Pancreas (tissue), 10 donors: ENCODE measurements at regions not wholly inside any gene's neighbourhood (a gene's known extent, or its start where the extent isn't known, plus 50 kb on each side); places are given as distances from the start of the nearest gene placed in this dataset.

Experiments
- ATAC-seq, 4 donors: fragments of 200-7000 bp; cut with Tn5 transposase; one replicate each; pipeline versions ENCODE4 v1.8.0 to v1.9.1; 2020; ENCODE audit warnings: mild to moderate bottlenecking in 4 of 4, moderate library complexity in 4 of 4
- DNase-seq, 6 donors: peaks; one replicate each; pipeline ENCODE4 v3.0.0-alpha.2; 2020
- FAIRE-seq: peaks from 2 replicates; lab custom pipeline; 2012; peaks lifted over from hg19 to GRCh38; lab: Jason Lieb, UNC
- H3K27ac ChIP-seq, 4 donors: fragments of 200-600 bp; sonication (generic); 1 replicate in 3 of 4; 2 replicates in 1 of 4; pipeline versions ENCODE4 v1.5.0 to v1.8.0; 2020
- H3K27me3 ChIP-seq, 4 donors: fragments of 200-600 bp; one replicate each; pipeline ENCODE4 v1.8.0; 2021
- H3K36me3 ChIP-seq, 3 donors: fragments of 200-600 bp; sonication (generic) in 1 of 3; one replicate each; pipeline versions ENCODE4 v1.5.0 to v1.8.0; 2020 to 2021
- H3K4me1 ChIP-seq, 3 donors: fragments of 200-600 bp; one replicate each; pipeline ENCODE4 v1.8.0; 2021
- H3K4me3 ChIP-seq, 4 donors: fragments of 200-600 bp; sonication (generic) in 2 of 4; one replicate each; pipeline versions ENCODE4 v1.5.0 to v1.8.0; 2020 to 2021
- H3K9me3 ChIP-seq, 4 donors: fragments of 200-600 bp; one replicate each; pipeline ENCODE4 v1.8.0; 2021
- CTCF ChIP-seq, 4 donors: fragments of 200-600 bp; sonication (generic) in 3 of 4; IDR thresholded peaks; one replicate each; pipeline versions ENCODE4 v1.5.0 to v1.8.0; 2021; ENCODE audit warnings: antibody characterized with exemption in 4 of 4
- WGBS, 2 donors: extraction: QIAGEN DNeasy Blood & Tissue Kit; methylation state at CpG; one replicate each; pipeline ENCODE4 v1.1.7; 2013; 5-methylcytosine and 5-hydroxymethylcytosine counted together
- intact Hi-C, 3 donors: fragments of 100-400 bp; cut with DNase I; formaldehyde crosslinking; loops; one replicate each; pipeline versions ENCODE4 v1.11.1 to v1.14.2; 2022
- donor health status: healthy with polysubstance abuse.
- donor health status: DM: no; HTN: no; CAD: no; lungs with moderate emphysema.
- donor health status: DM: no; HTN: no; CAD: no.
- donor health status: control.
- donor health status: control.
- donor health status: Bipolar disorder and iron deficiency.
- donor health status: DM: yes; HTN: yes; CAD: no.
- donor health status: DM: no; HTN: no; CAD: no.
- donor health status: DM: no; HTN: no; CAD: no.
- donor health status: DM: yes; HTN: yes; CAD: no.

DNA sequence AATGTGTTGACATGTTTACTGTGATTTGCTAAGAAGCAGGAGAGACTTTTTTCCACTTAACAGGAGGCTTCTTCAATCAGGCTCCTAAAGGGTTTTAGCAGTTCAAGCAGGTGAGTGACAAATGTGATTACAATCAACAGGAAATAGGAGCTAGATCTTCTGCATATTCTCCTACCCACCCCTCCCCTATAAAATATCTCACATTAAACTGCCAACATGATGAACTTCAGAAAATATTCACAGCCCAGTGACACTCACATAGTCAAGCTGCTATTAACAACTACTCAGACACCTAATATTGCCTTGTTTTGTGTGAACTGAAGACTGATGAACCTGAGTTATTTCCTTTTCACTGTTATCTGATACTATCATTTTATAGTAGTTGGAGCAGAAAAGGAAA, 55.9 kb upstream of the ANTXR2 start:
- Histone ChIP-seq H3K4me3 (no peak overlapping the region), H3K36me3 (no peaks in the 10 kb centered on the region), H3K9me3 (no peaks in the 10 kb centered on the region), H3K4me1 (no peaks in the 10 kb centered on the region), H3K27me3 (no peaks in the 10 kb centered on the region), H3K27ac (no peak overlapping the region)
- intact Hi-C loops = no loop called here
- no peak for TF ChIP-seq CTCF (IDR thresholded peaks at IDR 0.05)
- DNase-seq = no peak
- ATAC-seq = no peak
- FAIRE-seq = no peak

DNA sequence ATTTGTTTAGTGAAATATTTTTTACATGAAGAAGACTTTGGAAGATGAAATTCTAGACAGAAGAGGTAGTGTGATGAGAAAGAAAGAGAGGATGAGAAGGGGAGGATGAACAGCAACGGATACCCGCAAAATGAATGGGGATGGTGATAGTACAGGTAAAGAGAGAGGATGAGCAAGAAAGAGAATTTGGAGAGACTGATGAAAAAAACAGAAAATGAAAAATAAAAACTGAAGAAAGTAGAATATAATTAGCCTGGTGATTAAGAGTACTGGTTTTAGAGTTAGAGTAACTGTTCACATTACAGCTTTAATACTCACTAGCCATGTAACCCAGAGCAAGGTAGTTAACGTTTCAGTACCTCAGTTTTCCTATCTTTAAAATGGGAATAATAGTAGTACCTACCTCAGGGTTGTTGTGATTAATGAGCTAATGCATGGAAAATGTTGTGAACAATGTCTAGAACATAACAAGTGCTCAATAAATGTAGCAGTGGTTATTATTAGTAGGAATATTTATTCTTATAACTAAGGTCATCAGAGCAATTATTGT, 54.9 kb upstream of the ANTXR2 start:
- DNase-seq (no peak), FAIRE-seq (no peak), ATAC-seq (no peak)
- no peak for TF ChIP-seq CTCF (IDR thresholded peaks at IDR 0.05)
- H3K9me3 ChIP-seq = no peaks in the 10 kb centered on the region
- no peaks in the 10 kb centered on the region for H3K36me3 ChIP-seq
- WGBS, 2 donors = 60 to 61% methylated on average over 3 of the region's 3 CpGs
- H3K27me3 ChIP-seq = no peaks in the 10 kb centered on the region
- no peaks in the 10 kb centered on the region for H3K4me1 ChIP-seq
- intact Hi-C loops = no loop called here
- H3K4me3 ChIP-seq = no peak overlapping the region
- no peak overlapping the region for H3K27ac ChIP-seq

DNA sequence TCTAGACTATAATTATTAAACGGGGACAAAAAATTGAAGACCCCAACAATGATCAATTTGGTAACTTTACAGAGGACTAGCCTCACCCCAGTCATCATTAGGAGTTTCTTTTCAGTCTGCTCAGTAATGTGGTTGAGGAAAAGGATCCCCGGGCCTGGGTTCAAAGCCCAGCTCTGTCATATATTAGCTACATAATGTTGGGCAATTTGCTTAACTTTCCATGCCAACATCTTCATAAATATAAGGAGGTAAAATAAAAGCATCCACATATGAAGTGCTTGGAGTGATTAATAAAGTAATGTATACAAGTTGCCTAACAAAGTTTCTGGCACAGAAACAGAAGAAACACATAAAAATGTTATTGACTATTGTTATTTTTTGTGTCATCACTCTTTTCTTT, 53.4 kb upstream of the ANTXR2 start:
- no peaks in the 10 kb centered on the region for H3K9me3 ChIP-seq
- no peaks in the 10 kb centered on the region for H3K36me3 ChIP-seq
- H3K4me3 ChIP-seq = no peak overlapping the region
- FAIRE-seq (no peak), DNase-seq (no peak), ATAC-seq (no peak)
- no peaks in the 10 kb centered on the region for H3K4me1 ChIP-seq
- H3K27me3 ChIP-seq = no peaks in the 10 kb centered on the region
- H3K27ac ChIP-seq = no peak overlapping the region
- intact Hi-C loops = no loop called here
- WGBS, 2 donors = 67 to 76% methylated on average over 2 of the region's 2 CpGs
- TF ChIP-seq CTCF (IDR thresholded peaks at IDR 0.05) = no peak

DNA sequence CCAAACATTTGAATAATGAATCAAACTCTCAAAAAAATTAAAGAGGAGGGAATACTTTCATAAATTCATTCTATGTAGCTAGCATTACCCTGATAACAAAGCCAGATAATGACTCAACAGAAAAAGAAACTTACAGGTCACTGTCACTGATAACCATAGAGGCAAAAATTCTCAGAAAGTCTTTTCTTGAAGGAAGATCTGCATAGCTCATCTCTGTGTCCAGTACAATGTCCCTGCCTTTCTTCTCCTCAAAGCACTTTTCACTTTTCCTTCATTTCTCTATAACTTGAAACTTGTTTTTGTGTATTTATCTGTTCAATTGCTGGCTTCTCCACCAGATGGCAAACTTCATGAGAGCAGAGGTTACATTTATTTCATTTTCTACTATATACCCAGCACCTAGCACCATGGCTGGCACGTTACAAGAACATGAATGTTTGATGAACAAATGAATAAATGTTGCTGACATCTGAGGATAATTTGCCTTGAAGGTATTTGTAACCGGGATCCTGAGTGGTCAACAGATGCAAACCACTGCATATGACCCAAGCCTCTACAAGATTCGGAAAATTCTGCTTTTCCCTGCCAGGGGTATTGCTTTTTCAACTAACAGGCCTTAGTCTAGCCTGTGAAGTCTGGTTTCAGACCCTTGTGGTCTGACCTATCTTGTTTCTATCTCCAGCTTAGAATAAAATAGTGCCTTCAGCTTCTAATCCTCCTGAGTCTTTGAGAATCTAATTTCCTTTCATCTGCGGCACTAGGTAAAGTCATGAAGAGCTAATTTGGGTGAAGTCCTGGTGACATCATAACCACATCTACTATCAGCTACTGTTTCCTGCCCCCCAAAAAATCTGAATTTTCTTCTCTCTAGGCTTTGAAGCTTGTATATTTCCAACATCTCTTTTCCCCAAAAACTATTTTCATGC, 52.5 kb upstream of the ANTXR2 start:
- no peaks in the 10 kb centered on the region for H3K27me3 ChIP-seq
- no peaks in the 10 kb centered on the region for H3K9me3 ChIP-seq
- no peak for TF ChIP-seq CTCF (IDR thresholded peaks at IDR 0.05)
- intact Hi-C loops = no loop called here
- ATAC-seq (peak in 2 of 4 donors; percentile 38 to 40), FAIRE-seq (no peak), DNase-seq (no peak)
- WGBS, 2 donors = 76 to 82% methylated on average over 4 of the region's 4 CpGs
- H3K36me3 ChIP-seq = no peaks in the 10 kb centered on the region
- H3K4me3 ChIP-seq = no peak overlapping the region
- no peaks in the 10 kb centered on the region for H3K4me1 ChIP-seq
- H3K27ac ChIP-seq = no peak overlapping the region
